Parathyroid adenoma (tissue), 2 donors: ENCODE measurements at regions not wholly inside any gene's neighbourhood (a gene's known extent, or its start where the extent isn't known, plus 50 kb on each side); places are given as distances from the start of the nearest gene placed in this dataset.

ENCODE experiments used
- H2AFZ ChIP-seq: fragments of 300-600 bp; sonication (generic); one replicate; pipeline ENCODE4 v1.7.0; 2017; ENCODE audit warnings: antibody characterized with exemption, mild to moderate bottlenecking
- H3K27ac ChIP-seq: fragments of 300-600 bp; sonication (generic); one replicate; pipeline ENCODE4 v1.7.0; 2017
- H3K27me3 ChIP-seq: fragments of 300-600 bp; sonication (generic); one replicate; pipeline ENCODE4 v1.7.0; 2017; ENCODE audit warnings: low read length; ENCODE audit not compliant: control insufficient read depth, insufficient read depth
- H3K36me3 ChIP-seq: fragments of 300-600 bp; sonication (generic); one replicate; pipeline ENCODE4 v1.7.0; 2017; ENCODE audit warnings: low read length; ENCODE audit not compliant: control insufficient read depth, insufficient read depth
- H3K4me1 ChIP-seq: fragments of 300-600 bp; sonication (generic); one replicate; pipeline ENCODE4 v1.7.0; 2017; ENCODE audit warnings: control low read depth
- H3K4me2 ChIP-seq: fragments of 300-600 bp; sonication (generic); one replicate; pipeline ENCODE4 v1.7.0; 2017; ENCODE audit warnings: low read length
- H3K4me3 ChIP-seq: fragments of 300-600 bp; sonication (generic); one replicate; pipeline ENCODE4 v1.7.0; 2017; ENCODE audit warnings: low read depth, low read length
- H3K79me2 ChIP-seq: fragments of 300-600 bp; sonication (generic); one replicate; pipeline ENCODE4 v1.7.0; 2017; ENCODE audit warnings: control low read depth
- H3K9ac ChIP-seq: fragments of 300-600 bp; sonication (generic); one replicate; pipeline ENCODE4 v1.7.0; 2017; ENCODE audit warnings: mild to moderate bottlenecking
- H3K9me3 ChIP-seq: fragments of 300-600 bp; sonication (generic); one replicate; pipeline ENCODE4 v1.7.0; 2017; ENCODE audit warnings: low read length; ENCODE audit not compliant: control insufficient read depth
- CTCF ChIP-seq: fragments of 300-600 bp; sonication (generic); IDR thresholded peaks from one replicate; pipeline ENCODE4 v1.7.0; 2017; ENCODE audit warnings: antibody characterized with exemption, mild to moderate bottlenecking
- donor health status: primary hyperparathyroidism.

DNA sequence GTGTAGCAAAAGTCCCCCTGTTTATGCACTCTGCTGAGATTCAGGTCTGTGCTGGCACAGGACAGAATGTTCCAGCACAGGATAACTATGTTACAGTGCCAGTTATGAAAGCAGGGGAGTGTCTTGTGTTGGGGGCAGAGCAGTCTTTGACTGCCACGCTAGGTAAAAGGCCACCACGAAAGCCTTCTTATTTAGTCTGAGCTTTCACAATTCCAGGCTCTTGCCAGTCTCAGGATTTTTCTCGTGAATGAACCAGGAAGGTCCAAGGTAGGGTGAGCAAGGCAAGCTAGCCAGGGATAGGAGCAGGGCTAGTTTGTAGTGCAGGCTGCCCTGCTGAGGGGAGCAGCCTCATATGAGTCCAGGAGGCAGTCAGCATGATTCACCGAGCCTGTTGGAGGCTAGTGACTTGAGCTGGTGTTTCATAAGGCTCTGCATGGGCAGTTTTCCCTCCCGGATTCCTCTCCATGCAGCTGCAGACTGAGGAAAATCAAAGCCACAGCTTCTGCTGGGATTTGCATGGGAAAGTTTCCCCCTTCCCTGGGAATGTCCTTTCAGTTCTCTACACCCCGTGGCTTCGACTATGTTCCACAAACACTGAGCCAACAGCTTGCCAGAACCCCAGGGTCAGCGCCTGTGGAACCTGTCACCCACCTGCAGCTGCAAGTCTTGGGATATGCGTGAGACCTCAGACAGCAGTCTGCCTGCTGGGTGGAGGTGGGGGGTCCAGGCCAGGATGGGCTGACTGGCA is 112.3 kb downstream of the JCAD start:
- Histone ChIP-seq H3K4me1 (no peaks in the 10 kb centered on the region), H2AFZ (peak overlapping the region; percentile 29), H3K4me3 (no peak overlapping the region), H3K27me3 (no peaks in the 10 kb centered on the region), H3K4me2 (no peak overlapping the region), H3K79me2 (no peaks in the 10 kb centered on the region), H3K36me3 (no peaks in the 10 kb centered on the region), H3K9ac (no peak overlapping the region), H3K27ac (no peak overlapping the region), H3K9me3 (no peaks in the 10 kb centered on the region)
- TF ChIP-seq CTCF: no peak

GRCh38 chr10:29946614-29946952 is 112.8 kb downstream of the JCAD start:
- Histone ChIP-seq H3K36me3 (no peaks in the 10 kb centered on the region), H3K27ac (no peak overlapping the region), H3K9ac (no peak overlapping the region), H3K27me3 (no peaks in the 10 kb centered on the region), H3K4me3 (no peak overlapping the region), H2AFZ (peak overlapping the region; percentile 29), H3K79me2 (no peaks in the 10 kb centered on the region), H3K4me1 (no peaks in the 10 kb centered on the region), H3K4me2 (no peak overlapping the region), H3K9me3 (no peaks in the 10 kb centered on the region)
- no peak for TF ChIP-seq CTCF

GRCh38 chr10:29941476-29941875 is 117.9 kb downstream of the JCAD start:
- no peak overlapping the region for H3K4me3 ChIP-seq
- no peaks in the 10 kb centered on the region for H3K4me1 ChIP-seq

DNA sequence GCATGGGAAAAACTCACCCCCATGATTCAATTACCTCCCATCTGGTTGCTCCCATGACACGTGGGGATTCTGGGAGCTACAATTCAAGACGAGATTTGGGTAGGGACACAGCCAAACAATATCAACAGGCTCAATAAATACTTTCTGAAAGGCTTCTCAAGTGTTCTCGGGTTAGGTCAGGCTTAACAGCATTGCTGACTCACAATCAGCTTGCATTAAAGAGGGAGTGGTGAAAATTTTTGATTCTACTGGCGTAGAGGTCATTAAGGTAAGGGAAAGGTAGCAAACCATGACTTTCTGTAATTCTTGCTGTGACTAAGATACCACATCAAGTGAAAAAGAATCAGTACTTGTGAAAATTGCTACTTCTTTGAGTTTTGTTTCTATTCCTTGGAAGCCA is 126.4 kb downstream of the JCAD start:
- Histone ChIP-seq H3K4me1 (no peaks in the 10 kb centered on the region), H2AFZ (no peak overlapping the region), H3K27me3 (no peaks in the 10 kb centered on the region), H3K4me3 (no peak overlapping the region), H3K36me3 (no peaks in the 10 kb centered on the region), H3K27ac (no peak overlapping the region), H3K4me2 (no peak overlapping the region), H3K9me3 (no peaks in the 10 kb centered on the region), H3K9ac (no peak overlapping the region), H3K79me2 (no peaks in the 10 kb centered on the region)
- no peak for TF ChIP-seq CTCF

More at GRCh38 chr10:29941476-29941875, 117.9 kb downstream of the JCAD start:
- Histone ChIP-seq H2AFZ (no peak overlapping the region), H3K27ac (no peak overlapping the region), H3K79me2 (no peaks in the 10 kb centered on the region), H3K36me3 (no peaks in the 10 kb centered on the region), H3K27me3 (no peaks in the 10 kb centered on the region), H3K4me2 (no peak overlapping the region), H3K9me3 (no peaks in the 10 kb centered on the region), H3K9ac (no peak overlapping the region)
- TF ChIP-seq CTCF: no peak

GRCh38 chr10:29931833-29932232 is 127.6 kb downstream of the JCAD start:
- TF ChIP-seq CTCF: no peak
- H3K27me3 ChIP-seq: no peaks in the 10 kb centered on the region
- H2AFZ ChIP-seq: no peak overlapping the region
- no peak overlapping the region for H3K9ac ChIP-seq
- no peaks in the 10 kb centered on the region for H3K9me3 ChIP-seq
- no peak overlapping the region for H3K27ac ChIP-seq
- no peak overlapping the region for H3K4me2 ChIP-seq
- H3K4me1 ChIP-seq: no peaks in the 10 kb centered on the region
- H3K36me3 ChIP-seq: no peaks in the 10 kb centered on the region
- H3K79me2 ChIP-seq: no peaks in the 10 kb centered on the region
- H3K4me3 ChIP-seq: no peak overlapping the region
